ENCODE measurements at regions not wholly inside any gene's neighbourhood (a gene's known extent, or its start where the extent isn't known, plus 50 kb on each side); places are given as distances from the start of the nearest gene placed in this dataset.
"Not testable (repeated sequence)": the region's sequence is repeated elsewhere in the genome, so short reads cannot be mapped to it uniquely, and the experiment has no call there.

GRCh38 chr12:20000229-20000849 is 368.0 kb upstream of the PDE3A start:
- DNase-seq (ENCODE audit: low read depth): no peak
- H3K4me3 ChIP-seq (ENCODE audit: control insufficient read depth, low read depth, low read length): no peak overlapping the region
- no peak for TF ChIP-seq CTCF (conservative IDR thresholded peaks at IDR 0.05; ENCODE audit: control insufficient read depth, insufficient read depth, low read depth, low read length)

- no peak overlapping the region for H3K4me3 ChIP-seq (ENCODE audit: control insufficient read depth, low read depth, low read length)
- no peak for DNase-seq (ENCODE audit: low read depth)
- no peak for TF ChIP-seq CTCF (conservative IDR thresholded peaks at IDR 0.05; ENCODE audit: control insufficient read depth, insufficient read depth, low read depth, low read length)
Measured at GRCh38 chr12:20003252-20003651, 365.1 kb upstream of the PDE3A start.

GRCh38 chr12:20004952-20005351 is 363.4 kb upstream of the PDE3A start:
- DNase-seq (ENCODE audit: low read depth): no peak
- H3K4me3 ChIP-seq (ENCODE audit: control insufficient read depth, low read depth, low read length): no peak overlapping the region
- no peak for TF ChIP-seq CTCF (conservative IDR thresholded peaks at IDR 0.05; ENCODE audit: control insufficient read depth, insufficient read depth, low read depth, low read length)

- H3K4me3 ChIP-seq (ENCODE audit: control insufficient read depth, low read depth, low read length): no peak overlapping the region
- DNase-seq (ENCODE audit: low read depth): no peak
- TF ChIP-seq CTCF (conservative IDR thresholded peaks at IDR 0.05; ENCODE audit: control insufficient read depth, insufficient read depth, low read depth, low read length): no peak
Measured at GRCh38 chr12:20006871-20007730, 361.2 kb upstream of the PDE3A start.

GRCh38 chr12:20009965-20010364 is 358.4 kb upstream of the PDE3A start:
- DNase-seq (ENCODE audit: low read depth); H3K4me3 ChIP-seq (ENCODE audit: control insufficient read depth, low read depth, low read length): not testable (repeated sequence)

GRCh38 chr12:20011200-20011599 is 357.1 kb upstream of the PDE3A start:
- H3K4me3 ChIP-seq (ENCODE audit: control insufficient read depth, low read depth, low read length): no peak overlapping the region
- TF ChIP-seq CTCF (conservative IDR thresholded peaks at IDR 0.05; ENCODE audit: control insufficient read depth, insufficient read depth, low read depth, low read length): no peak
- DNase-seq (ENCODE audit: low read depth): peak; percentile 34

GRCh38 chr12:20017802-20018201 is 350.5 kb upstream of the PDE3A start:
- H3K4me3 ChIP-seq (ENCODE audit: control insufficient read depth, low read depth, low read length): no peak overlapping the region
- no peak for TF ChIP-seq CTCF (conservative IDR thresholded peaks at IDR 0.05; ENCODE audit: control insufficient read depth, insufficient read depth, low read depth, low read length)

More at GRCh38 chr12:20017802-20018201, 350.5 kb upstream of the PDE3A start:
- no peak for DNase-seq (ENCODE audit: low read depth)
